Ishikawa (cell line): ENCODE measurements at regions not wholly inside any gene's neighbourhood (a gene's known extent, or its start where the extent isn't known, plus 50 kb on each side); places are given as distances from the start of the nearest gene placed in this dataset.

Experiments used
- CEBPB ChIP-seq: IDR thresholded peaks from 2 replicates; pipeline ENCODE4 v1.6.1; 2012
- CREB1 ChIP-seq: IDR thresholded peaks from 2 replicates; pipeline ENCODE4 v1.6.1; 2012; ENCODE audit warnings: low read depth
- EGR1 ChIP-seq: IDR thresholded peaks from 2 replicates; pipeline ENCODE4 v1.6.1; 2012
- EP300 ChIP-seq: IDR thresholded peaks from 2 replicates; pipeline ENCODE4 v1.6.1; 2012; ENCODE audit warnings: borderline replicate concordance
- FOXM1 ChIP-seq: IDR thresholded peaks from 2 replicates; pipeline ENCODE4 v1.6.1; 2012; ENCODE audit warnings: low read depth, borderline replicate concordance
- MAX ChIP-seq: IDR thresholded peaks from 2 replicates; pipeline ENCODE4 v1.6.1; 2012
- NFIC ChIP-seq: IDR thresholded peaks from 2 replicates; pipeline ENCODE4 v1.6.1; 2012
- RAD21 ChIP-seq: IDR thresholded peaks from 2 replicates; pipeline ENCODE4 v1.6.1; 2012; ENCODE audit warnings: low read depth
- REST ChIP-seq: IDR thresholded peaks from 2 replicates; pipeline ENCODE4 v1.6.1; 2012; ENCODE audit warnings: low read depth, mild to moderate bottlenecking
- TAF1 ChIP-seq: IDR thresholded peaks from 2 replicates; pipeline ENCODE4 v1.6.1; 2012; ENCODE audit warnings: low read depth, mild to moderate bottlenecking
- TCF12 ChIP-seq: IDR thresholded peaks from 2 replicates; pipeline ENCODE4 v1.6.1; 2012; ENCODE audit warnings: low read depth
- TEAD4 ChIP-seq: IDR thresholded peaks from 2 replicates; pipeline ENCODE4 v1.6.1; 2012
- USF1 ChIP-seq: IDR thresholded peaks from 2 replicates; pipeline ENCODE4 v1.6.1; 2012
- YY1 ChIP-seq: IDR thresholded peaks from 2 replicates; pipeline ENCODE4 v1.6.1; 2012; ENCODE audit warnings: low read depth
- ZBTB7A ChIP-seq: IDR thresholded peaks from 2 replicates; pipeline ENCODE4 v1.6.1; 2012; ENCODE audit warnings: low read depth

- TF ChIP-seq MAX (no peak), NFIC (no peak), EGR1 (no peak), RAD21 (no peak), ZBTB7A (no peak), EP300 (no peak), CREB1 (no peak), TEAD4 (no peak), REST (no peak), USF1 (no peak), TCF12 (no peak), YY1 (no peak), CEBPB (no peak), FOXM1 (no peak), TAF1 (no peak)
Measured at GRCh38 chr9:95822583-95823431, 52.7 kb upstream of the ERCC6L2 start.

- TF ChIP-seq TAF1 (no peak), NFIC (no peak), YY1 (no peak), CREB1 (no peak), RAD21 (no peak), ZBTB7A (no peak), MAX (no peak), EGR1 (no peak), TEAD4 (no peak), CEBPB (no peak)
Measured at GRCh38 chr9:95822015-95822414, 53.5 kb upstream of the ERCC6L2 start.

- no peak for TF ChIP-seq USF1
Measured at GRCh38 chr9:95820074-95820473, 55.4 kb upstream of the ERCC6L2 start.

GRCh38 chr9:95819636-95820035 is 55.9 kb upstream of the ERCC6L2 start:
- TF ChIP-seq MAX (no peak), CREB1 (no peak), CEBPB (no peak), RAD21 (no peak), USF1 (no peak), TAF1 (no peak), FOXM1 (no peak), TCF12 (no peak), EP300 (no peak), YY1 (no peak), NFIC (no peak), TEAD4 (no peak), REST (no peak), ZBTB7A (no peak), EGR1 (no peak)

- TF ChIP-seq CREB1 (no peak), TAF1 (no peak), MAX (no peak), USF1 (no peak)
Measured at GRCh38 chr9:95817205-95817604, 58.3 kb upstream of the ERCC6L2 start.
